ENCODE measurements at regions not wholly inside any gene's neighbourhood (a gene's known extent, or its start where the extent isn't known, plus 50 kb on each side); places are given as distances from the start of the nearest gene placed in this dataset.

DNA sequence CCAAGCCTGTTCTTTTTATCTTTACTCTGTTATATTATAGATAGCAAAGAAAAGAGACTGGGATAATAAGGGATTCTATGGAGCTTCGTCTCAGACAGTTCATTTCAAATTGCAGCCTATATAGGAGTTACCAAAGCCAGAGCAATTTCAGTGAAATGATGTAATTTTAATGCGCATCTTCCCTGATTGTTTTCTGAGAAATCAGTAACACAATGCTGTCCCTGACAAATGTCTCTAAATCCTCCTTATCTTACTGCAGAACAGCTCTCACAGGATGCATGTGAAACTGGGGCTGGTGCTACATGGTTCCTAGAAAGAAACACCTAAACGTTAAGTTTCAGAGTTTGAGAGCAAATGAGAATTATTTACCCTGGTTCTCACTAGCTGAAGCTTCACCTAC lies 467.9 kb upstream of the ANO3 start:
- no peak overlapping the region for H3K4me3 ChIP-seq
- TF ChIP-seq, protein P1, sequence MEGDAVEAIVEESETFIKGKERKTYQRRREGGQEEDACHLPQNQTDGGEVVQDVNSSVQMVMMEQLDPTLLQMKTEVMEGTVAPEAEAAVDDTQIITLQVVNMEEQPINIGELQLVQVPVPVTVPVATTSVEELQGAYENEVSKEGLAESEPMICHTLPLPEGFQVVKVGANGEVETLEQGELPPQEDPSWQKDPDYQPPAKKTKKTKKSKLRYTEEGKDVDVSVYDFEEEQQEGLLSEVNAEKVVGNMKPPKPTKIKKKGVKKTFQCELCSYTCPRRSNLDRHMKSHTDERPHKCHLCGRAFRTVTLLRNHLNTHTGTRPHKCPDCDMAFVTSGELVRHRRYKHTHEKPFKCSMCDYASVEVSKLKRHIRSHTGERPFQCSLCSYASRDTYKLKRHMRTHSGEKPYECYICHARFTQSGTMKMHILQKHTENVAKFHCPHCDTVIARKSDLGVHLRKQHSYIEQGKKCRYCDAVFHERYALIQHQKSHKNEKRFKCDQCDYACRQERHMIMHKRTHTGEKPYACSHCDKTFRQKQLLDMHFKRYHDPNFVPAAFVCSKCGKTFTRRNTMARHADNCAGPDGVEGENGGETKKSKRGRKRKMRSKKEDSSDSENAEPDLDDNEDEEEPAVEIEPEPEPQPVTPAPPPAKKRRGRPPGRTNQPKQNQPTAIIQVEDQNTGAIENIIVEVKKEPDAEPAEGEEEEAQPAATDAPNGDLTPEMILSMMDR (IDR thresholded peaks at IDR 0.05): no peak
- TF ChIP-seq EP300 (IDR thresholded peaks at IDR 0.05) (no peak), POLR2A (IDR thresholded peaks at IDR 0.05) (no peak), POLR2AphosphoS5 (IDR thresholded peaks at IDR 0.05) (no peak)
- H3K27ac ChIP-seq: no peak overlapping the region
- H3K36me3 ChIP-seq: no peaks in the 10 kb centered on the region
- DNase-seq: no peak
- peaks cover 0 to 8% (median 5%) of the 10 kb centered on the region in 4 donors for H3K4me1 ChIP-seq
- H3K27me3 ChIP-seq: no peaks in the 10 kb centered on the region
- H3K9me3 ChIP-seq: no peaks in the 10 kb centered on the region
- 64 to 67% methylated on average over 3 of the region's 3 CpGs for WGBS, 2 donors
- intact Hi-C loops (cut with DNase I): no loop called here

GRCh38 chr11:25876456-25876965 lies 455.4 kb upstream of the ANO3 start:
- WGBS, 2 donors: 53 to 67% methylated on average over 3 of the region's 3 CpGs
- Histone ChIP-seq H3K4me1 (no peaks in the 10 kb centered on the region), H3K27ac (no peak overlapping the region), H3K9me3 (no peaks in the 10 kb centered on the region), H3K4me3 (no peak overlapping the region), H3K36me3 (no peaks in the 10 kb centered on the region), H3K27me3 (no peaks in the 10 kb centered on the region)
- DNase-seq: no peak
- TF ChIP-seq POLR2A (IDR thresholded peaks at IDR 0.05) (no peak), POLR2AphosphoS5 (IDR thresholded peaks at IDR 0.05) (no peak), EP300 (IDR thresholded peaks at IDR 0.05) (no peak)
- intact Hi-C loops (cut with DNase I): no loop called here

GRCh38 chr11:25886036-25886435 lies 445.9 kb upstream of the ANO3 start:
- WGBS, 2 donors: 81 to 85% methylated on average over 3 of the region's 3 CpGs
- no peak overlapping the region for H3K4me3 ChIP-seq

GRCh38 chr11:25890626-25891260 lies 441.2 kb upstream of the ANO3 start:
- no peaks in the 10 kb centered on the region for H3K27me3 ChIP-seq
- no peak overlapping the region for H3K27ac ChIP-seq
- TF ChIP-seq POLR2AphosphoS5 (IDR thresholded peaks at IDR 0.05) (no peak), POLR2A (IDR thresholded peaks at IDR 0.05) (no peak), EP300 (IDR thresholded peaks at IDR 0.05) (no peak)
- TF ChIP-seq, protein P1 (IDR thresholded peaks at IDR 0.05): no peak
- H3K9me3 ChIP-seq: no peaks in the 10 kb centered on the region
- H3K4me3 ChIP-seq: no peak overlapping the region
- no peak for DNase-seq
- intact Hi-C loops (cut with DNase I): no loop called here
- H3K36me3 ChIP-seq: no peaks in the 10 kb centered on the region
- H3K4me1 ChIP-seq: no peaks in the 10 kb centered on the region
- WGBS, 2 donors: 60 to 67% methylated on average over 3 of the region's 3 CpGs

More at GRCh38 chr11:25886036-25886435, 445.9 kb upstream of the ANO3 start:
- no peaks in the 10 kb centered on the region for H3K27me3 ChIP-seq
- H3K9me3 ChIP-seq: no peaks in the 10 kb centered on the region
- no peaks in the 10 kb centered on the region for H3K36me3 ChIP-seq
- TF ChIP-seq EP300 (IDR thresholded peaks at IDR 0.05): no peak
- no peak for TF ChIP-seq POLR2AphosphoS5 (IDR thresholded peaks at IDR 0.05)
- TF ChIP-seq, protein P1 (IDR thresholded peaks at IDR 0.05): no peak
- TF ChIP-seq POLR2A (IDR thresholded peaks at IDR 0.05): no peak
- no peaks in the 10 kb centered on the region for H3K4me1 ChIP-seq
- DNase-seq: no peak
- intact Hi-C loops (cut with DNase I): no loop called here
- no peak overlapping the region for H3K27ac ChIP-seq

DNA sequence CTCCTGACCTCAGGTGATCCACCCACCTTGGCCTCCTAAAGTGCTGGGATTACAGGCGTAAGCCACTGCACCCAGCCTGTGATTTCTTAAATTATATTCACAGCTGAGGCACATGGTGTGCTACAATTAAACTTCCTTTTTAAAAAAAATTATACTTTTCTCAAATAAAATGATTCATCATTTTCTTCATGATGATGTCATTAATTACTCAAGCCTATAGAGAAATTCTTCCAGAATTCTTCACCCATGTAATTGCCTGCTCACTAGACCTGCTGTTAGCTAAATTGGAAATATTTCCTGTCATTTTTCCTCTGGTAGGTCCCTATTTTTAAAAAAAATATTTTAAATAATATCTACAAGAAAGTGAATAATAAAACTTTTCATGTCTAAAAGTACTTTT lies 440.0 kb upstream of the ANO3 start:
- intact Hi-C loops (cut with DNase I): no loop called here
- DNase-seq: no peak
- WGBS, 2 donors: 95 to 98% methylated on average over 1 of the region's 1 CpG
- TF ChIP-seq EP300 (IDR thresholded peaks at IDR 0.05) (no peak), POLR2AphosphoS5 (IDR thresholded peaks at IDR 0.05) (no peak), POLR2A (IDR thresholded peaks at IDR 0.05) (no peak)
- TF ChIP-seq, protein P1 (IDR thresholded peaks at IDR 0.05): no peak
- H3K27ac ChIP-seq: no peak overlapping the region
- H3K36me3 ChIP-seq: no peaks in the 10 kb centered on the region
- no peaks in the 10 kb centered on the region for H3K4me1 ChIP-seq
- H3K27me3 ChIP-seq: no peaks in the 10 kb centered on the region
- no peaks in the 10 kb centered on the region for H3K9me3 ChIP-seq
- no peak overlapping the region for H3K4me3 ChIP-seq
